ENCODE measurements at regions not wholly inside any gene's neighbourhood (a gene's known extent, or its start where the extent isn't known, plus 50 kb on each side); places are given as distances from the start of the nearest gene placed in this dataset.
"Not testable (repeated sequence)": the region's sequence is repeated elsewhere in the genome, so short reads cannot be mapped to it uniquely, and the experiment has no call there.

- DNase-seq = no peak
Measured at GRCh38 chr7:109335951-109336350, 766.3 kb downstream of the DNAJB9 start.

DNA sequence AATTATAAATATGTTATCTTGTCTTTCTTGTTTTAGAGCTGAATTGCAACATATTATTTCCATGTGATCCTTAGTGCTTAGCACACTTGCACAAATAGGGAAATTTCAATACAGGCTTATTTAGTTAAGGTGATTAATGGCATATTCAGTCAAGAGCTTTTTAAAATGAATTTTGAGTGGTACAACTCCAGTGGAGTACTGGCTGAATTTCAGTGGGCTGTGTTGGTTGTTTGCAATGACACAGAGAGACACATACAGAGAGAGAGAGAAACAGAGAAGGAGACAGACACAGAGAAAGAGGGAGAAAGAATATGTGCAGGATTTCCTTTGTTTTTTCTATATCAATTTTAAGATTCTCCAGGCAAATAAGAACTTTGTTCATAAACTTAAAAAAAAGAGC, 766.9 kb downstream of the DNAJB9 start:
- no peak for DNase-seq

DNA sequence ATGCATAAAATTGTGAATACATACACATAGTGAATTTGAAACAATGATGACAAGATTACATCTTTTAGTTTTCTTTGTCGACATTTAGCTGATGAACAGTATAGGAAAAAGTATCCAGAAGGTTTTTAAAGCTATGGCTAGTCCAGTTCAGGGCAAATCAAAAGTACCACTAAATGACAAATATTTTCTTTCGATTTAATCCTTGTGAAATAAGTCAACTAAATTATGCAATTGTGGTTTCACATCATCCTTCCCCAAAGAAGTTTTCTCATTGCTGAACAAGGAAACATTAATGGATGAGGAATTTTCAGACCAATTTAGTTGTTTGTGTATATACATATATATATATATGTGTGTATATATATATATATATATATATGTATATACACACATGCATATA, 774.0 kb downstream of the DNAJB9 start:
- no peak for DNase-seq

GRCh38 chr7:109351493-109351892, 781.8 kb downstream of the DNAJB9 start:
- DNase-seq = no peak

DNA sequence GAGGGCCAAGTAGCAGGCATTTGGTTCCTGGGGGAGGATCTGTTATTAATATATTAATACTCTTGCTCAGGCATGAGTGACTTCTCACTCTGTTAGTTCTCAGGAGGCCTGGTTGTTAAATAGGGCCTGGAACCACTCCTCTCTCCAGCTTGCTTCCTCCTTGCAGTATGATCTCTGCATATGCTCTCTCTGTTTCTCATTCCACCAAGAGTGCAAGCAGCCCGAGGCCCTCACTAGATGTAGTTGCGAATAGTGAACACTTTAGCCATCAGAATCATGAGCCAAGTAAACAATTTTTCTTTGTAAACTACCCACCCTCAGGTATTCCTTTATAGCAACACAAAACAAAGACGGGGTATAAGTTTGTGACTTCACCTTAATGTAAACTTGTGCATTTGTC, 784.3 kb downstream of the DNAJB9 start:
- no peak for DNase-seq

DNA sequence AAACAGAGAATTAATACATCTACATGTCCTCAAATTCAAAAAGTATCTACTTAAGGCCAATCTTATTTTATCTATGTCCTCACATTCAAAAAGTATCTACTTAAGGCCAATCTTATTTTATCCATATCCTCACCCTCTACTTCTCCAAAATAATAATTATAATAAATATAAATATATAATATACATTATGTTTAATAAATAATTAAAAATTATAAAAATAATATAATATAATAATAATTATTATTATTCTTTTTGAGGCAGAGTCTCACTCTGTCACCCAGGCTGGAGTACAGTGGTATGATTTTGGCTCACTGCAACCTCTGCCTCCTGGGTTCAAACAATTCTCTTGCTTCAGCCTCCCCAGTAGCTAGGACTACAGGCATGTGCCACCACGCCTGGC, 784.9 kb downstream of the DNAJB9 start:
- no peak for DNase-seq

GRCh38 chr7:109375823-109376222, 806.1 kb downstream of the DNAJB9 start:
- no peak for DNase-seq

- no peak for DNase-seq
Measured at GRCh38 chr7:109376576-109376975, 806.9 kb downstream of the DNAJB9 start.

- no peak for DNase-seq
Measured at GRCh38 chr7:109377076-109377884, 807.6 kb downstream of the DNAJB9 start.

DNA sequence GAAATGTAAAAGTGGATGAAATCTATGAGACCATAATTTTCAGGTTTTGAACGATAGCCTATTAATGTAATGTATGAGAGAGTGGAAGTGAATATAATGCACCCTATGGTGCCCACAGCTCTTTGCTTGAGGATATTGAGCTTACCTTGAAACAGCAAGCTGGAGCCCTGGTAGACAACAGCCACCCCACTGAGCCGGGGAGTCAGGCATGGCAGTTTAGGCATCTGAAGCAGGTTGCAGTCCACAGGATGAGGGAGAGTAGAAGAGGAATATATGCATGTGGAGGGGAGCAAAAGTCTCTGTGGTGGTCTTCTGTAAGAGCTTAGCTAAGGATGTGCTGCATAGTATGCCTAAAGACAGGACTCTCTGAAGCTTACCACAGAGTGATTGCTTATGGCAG, 817.3 kb downstream of the DNAJB9 start:
- DNase-seq = no peak

DNA sequence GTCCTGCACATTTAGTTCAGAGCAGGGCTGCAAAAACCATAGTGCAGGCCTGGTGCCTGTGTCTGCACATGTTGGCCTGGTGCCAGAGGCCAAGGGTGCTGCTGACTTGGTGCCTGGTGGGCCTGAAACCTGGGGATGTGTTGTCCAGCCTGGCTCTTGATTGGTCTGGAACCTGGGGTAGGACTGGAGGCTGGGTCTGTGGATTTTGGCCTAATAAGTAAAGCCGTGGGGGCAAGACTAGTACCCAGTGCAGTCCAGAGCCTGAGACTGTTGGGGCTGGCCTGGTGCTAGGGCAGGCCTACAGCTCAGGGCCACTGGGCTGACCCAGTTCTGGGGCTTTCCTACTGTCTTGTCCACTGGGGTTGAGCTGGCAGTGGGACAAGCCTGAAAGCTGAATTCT, 817.9 kb downstream of the DNAJB9 start:
- DNase-seq = no peak

- no peak for DNase-seq
Measured at GRCh38 chr7:109391240-109391639, 821.6 kb downstream of the DNAJB9 start.

GRCh38 chr7:109402107-109402506, 832.4 kb downstream of the DNAJB9 start:
- DNase-seq = no peak

- no peak for DNase-seq
Measured at GRCh38 chr7:109407756-109408155, 838.1 kb downstream of the DNAJB9 start.

GRCh38 chr7:109437957-109438356, 868.3 kb downstream of the DNAJB9 start:
- DNase-seq = no peak

DNA sequence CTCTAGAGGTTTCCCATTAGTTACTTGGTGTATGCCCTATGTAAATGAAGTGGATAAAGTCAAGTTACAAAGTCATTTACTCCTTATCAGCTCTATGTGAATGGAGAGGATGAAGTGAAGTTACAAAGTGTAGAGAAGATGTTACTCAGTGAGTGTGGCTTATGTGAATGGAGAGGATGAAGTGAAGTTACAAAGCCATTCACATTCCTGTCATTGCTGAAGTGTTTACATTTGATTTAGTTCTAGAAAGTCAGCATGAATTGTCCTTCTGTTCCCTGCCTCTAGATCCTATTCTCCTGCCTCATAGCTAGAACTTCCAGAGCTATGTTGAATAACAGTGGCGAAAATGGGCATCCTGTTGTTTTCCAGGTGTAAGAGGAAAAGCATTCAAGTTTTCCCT, 880.1 kb downstream of the DNAJB9 start:
- DNase-seq = no peak

DNA sequence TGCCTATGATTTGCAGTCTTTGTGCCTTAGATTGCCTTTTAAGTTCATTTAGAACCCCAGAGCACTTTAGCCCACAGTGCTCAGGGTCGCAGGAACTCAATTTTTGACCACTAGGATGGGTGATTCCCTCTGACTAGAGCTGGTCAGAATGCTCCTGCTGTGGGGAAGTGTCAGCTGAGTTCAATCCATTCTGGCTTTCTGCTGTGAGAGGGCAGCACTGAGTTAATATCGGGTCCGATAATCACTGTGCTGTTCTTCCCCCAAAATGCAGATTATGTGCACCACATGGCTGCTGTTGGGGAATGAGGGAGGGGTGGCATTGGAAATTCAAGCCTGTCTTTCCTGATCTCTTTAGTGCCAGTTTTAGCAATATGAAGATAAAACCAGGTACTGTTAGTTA, 886.4 kb downstream of the DNAJB9 start:
- DNase-seq = no peak

- no peak for DNase-seq
Measured at GRCh38 chr7:109460296-109460695, 890.6 kb downstream of the DNAJB9 start.

GRCh38 chr7:109462171-109462570, 892.5 kb downstream of the DNAJB9 start:
- no peak for DNase-seq

DNA sequence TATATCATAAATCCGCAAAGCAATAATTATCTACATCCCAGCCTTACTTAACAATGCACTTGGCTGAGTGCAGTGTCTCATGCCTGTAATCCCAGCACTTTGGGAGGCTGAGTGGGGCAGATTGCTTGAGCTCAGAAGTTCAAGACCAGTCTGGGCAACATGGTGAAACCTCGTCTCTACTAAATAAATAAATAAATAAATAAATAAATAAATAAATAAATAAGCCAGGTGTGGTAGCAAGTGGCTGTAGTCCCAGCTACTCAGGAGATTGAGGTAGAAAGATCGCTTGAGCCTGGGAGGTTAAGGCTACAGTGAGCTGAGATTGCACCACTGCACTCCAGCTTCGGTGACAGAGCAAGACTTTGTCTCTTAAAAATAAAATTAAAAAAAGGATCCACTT, 898.1 kb downstream of the DNAJB9 start:
- DNase-seq = not testable (repeated sequence)

- DNase-seq = no peak
Measured at GRCh38 chr7:109473172-109473571, 903.5 kb downstream of the DNAJB9 start.

DNA sequence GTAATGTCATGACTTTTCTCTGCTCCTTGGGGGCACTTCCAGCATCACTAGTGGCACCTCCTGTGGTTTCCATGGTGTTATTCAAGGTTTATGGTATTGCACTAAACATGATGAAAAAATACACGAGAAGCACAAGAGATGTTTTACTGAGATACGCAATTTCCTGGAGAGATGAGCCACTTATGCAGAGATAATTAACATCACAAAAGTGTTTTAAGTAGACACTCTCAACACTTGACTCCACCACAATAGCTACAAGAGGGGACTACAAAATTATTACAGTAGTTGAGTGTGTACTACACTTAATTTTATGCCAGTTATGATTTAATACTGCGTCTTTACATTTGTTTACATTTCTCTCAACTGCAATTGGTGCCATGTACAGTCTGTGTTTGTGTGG, 906.7 kb downstream of the DNAJB9 start:
- no peak for DNase-seq

- DNase-seq = no peak
Measured at GRCh38 chr7:109479388-109479787, 909.7 kb downstream of the DNAJB9 start.

GRCh38 chr7:109490607-109491006, 920.9 kb downstream of the DNAJB9 start:
- DNase-seq = not testable (repeated sequence)

GRCh38 chr7:109497053-109497452, 927.4 kb downstream of the DNAJB9 start:
- DNase-seq = no peak

Data from activated CD4-positive, alpha-beta T cell treated with anti-CD3 and anti-CD28 coated beads, Interleukin-2, amount 50 U/mL, for 48 hours (primary cell).